ENCODE measurements at regions not wholly inside any gene's neighbourhood (a gene's known extent, or its start where the extent isn't known, plus 50 kb on each side); places are given as distances from the start of the nearest gene placed in this dataset.

- no peak overlapping the region for H3K4me2 ChIP-seq (replicated peaks; ENCODE audit: extremely low read depth, low read length, poor library complexity, severe bottlenecking)
- no CpG with 5 or more reads among the region's 1 CpG for WGBS (ENCODE audit: insufficient coverage)
- H3K9me3 ChIP-seq (replicated peaks in 1 of 2; ENCODE audit: control insufficient read depth in 1 of 2, insufficient read depth in 1 of 2, low read length in 2 of 2): no peaks in the 10 kb centered on the region
- no peaks in the 10 kb centered on the region for H3K36me3 ChIP-seq (replicated peaks in 1 of 2; ENCODE audit: control insufficient read depth in 1 of 2, insufficient read depth in 2 of 2, low read length in 2 of 2)
- no peaks in the 10 kb centered on the region for H3K27me3 ChIP-seq (ENCODE audit: control insufficient read depth in 2 of 2, insufficient read depth in 2 of 2, low read length in 2 of 2)
- no peaks in the 10 kb centered on the region for H3K79me2 ChIP-seq (ENCODE audit: insufficient read depth, low read length)
- no peak overlapping the region for H3K27ac Mint-ChIP-seq
- no peak overlapping the region for H2AFZ ChIP-seq (ENCODE audit: insufficient read depth, low read depth, low read length, poor library complexity, severe bottlenecking)
- no peaks in the 10 kb centered on the region for H3K4me1 Mint-ChIP-seq
- intact Hi-C loops (cut with micrococcal nuclease): no loop called here
- no peak overlapping the region for H3K9ac ChIP-seq (ENCODE audit: insufficient read depth, low read length, poor library complexity, severe bottlenecking)
- no peaks in the 10 kb centered on the region for H3K4me1 ChIP-seq (ENCODE audit: control insufficient read depth in 1 of 2, insufficient read depth in 2 of 2, low read length in 2 of 2)
- peaks cover 0 to 6% (median 3%) of the 10 kb centered on the region in 3 donors for H3K27me3 Mint-ChIP-seq (ENCODE audit: low read depth in 3 of 3)
- no peak for DNase-seq
- H3K27ac ChIP-seq (ENCODE audit: low read depth in 1 of 2, low read length in 2 of 2): no peak overlapping the region
- peaks cover 0 to 7% (median 0%) of the 10 kb centered on the region in 7 donors for H3K9me3 Mint-ChIP-seq
- H3K36me3 Mint-ChIP-seq: no peaks in the 10 kb centered on the region
- H3K4me3 ChIP-seq (replicated peaks in 1 of 3; ENCODE audit: low read depth in 2 of 3, low read length in 3 of 3): no peak overlapping the region
- no peaks in the 10 kb centered on the region for H4K20me1 ChIP-seq (ENCODE audit: insufficient read depth, low read length)
- no peak overlapping the region for H3K4me3 Mint-ChIP-seq
- no peak for TF ChIP-seq CTCF (IDR thresholded peaks at IDR 0.05)
Observed at GRCh38 chr2:212677466-212677865, 138.9 kb upstream of the ERBB4 start.

- no peaks in the 10 kb centered on the region for H3K79me2 ChIP-seq (ENCODE audit: insufficient read depth, low read length)
- no peak for TF ChIP-seq CTCF (IDR thresholded peaks at IDR 0.05)
- no peaks in the 10 kb centered on the region for H3K4me1 ChIP-seq (ENCODE audit: control insufficient read depth in 1 of 2, insufficient read depth in 2 of 2, low read length in 2 of 2)
- DNase-seq: no peak
- Mint-ChIP-seq H3K27ac (no peak overlapping the region), H3K36me3 (no peaks in the 10 kb centered on the region), H3K4me3 (no peak overlapping the region), H3K27me3 (ENCODE audit: low read depth in 3 of 3) (peaks cover 0 to 6% (median 3%) of the 10 kb centered on the region in 3 donors), H3K9me3 (peaks cover 0 to 2% (median 0%) of the 10 kb centered on the region in 7 donors), H3K4me1 (no peaks in the 10 kb centered on the region)
- no peaks in the 10 kb centered on the region for H3K36me3 ChIP-seq (replicated peaks in 1 of 2; ENCODE audit: control insufficient read depth in 1 of 2, insufficient read depth in 2 of 2, low read length in 2 of 2)
- H3K9me3 ChIP-seq (replicated peaks in 1 of 2; ENCODE audit: control insufficient read depth in 1 of 2, insufficient read depth in 1 of 2, low read length in 2 of 2): no peaks in the 10 kb centered on the region
- H3K27me3 ChIP-seq (ENCODE audit: control insufficient read depth in 2 of 2, insufficient read depth in 2 of 2, low read length in 2 of 2): no peaks in the 10 kb centered on the region
- H3K9ac ChIP-seq (ENCODE audit: insufficient read depth, low read length, poor library complexity, severe bottlenecking): no peak overlapping the region
- no peak overlapping the region for H3K4me3 ChIP-seq (replicated peaks in 1 of 3; ENCODE audit: low read depth in 2 of 3, low read length in 3 of 3)
- no peaks in the 10 kb centered on the region for H4K20me1 ChIP-seq (ENCODE audit: insufficient read depth, low read length)
- no CpG with 5 or more reads among the region's 2 CpGs for WGBS (ENCODE audit: insufficient coverage)
- H2AFZ ChIP-seq (ENCODE audit: insufficient read depth, low read depth, low read length, poor library complexity, severe bottlenecking): no peak overlapping the region
- intact Hi-C loops (cut with micrococcal nuclease): no loop called here
- H3K4me2 ChIP-seq (replicated peaks; ENCODE audit: extremely low read depth, low read length, poor library complexity, severe bottlenecking): no peak overlapping the region
- H3K27ac ChIP-seq (ENCODE audit: low read depth in 1 of 2, low read length in 2 of 2): no peak overlapping the region
Observed at GRCh38 chr2:212672186-212672585, 133.6 kb upstream of the ERBB4 start.
